GM12891 (cell line): ENCODE measurements at regions not wholly inside any gene's neighbourhood (a gene's known extent, or its start where the extent isn't known, plus 50 kb on each side); places are given as distances from the start of the nearest gene placed in this dataset.
"Not testable (repeated sequence)": the region's sequence is repeated elsewhere in the genome, so short reads cannot be mapped to it uniquely, and the experiment has no call there.

Experiments
- POLR2A ChIP-seq: IDR thresholded peaks from 2 replicates; pipeline ENCODE4 v1.6.1; 2011; ENCODE audit warnings: low read depth, low read length, control low read depth
- POLR2AphosphoS5 ChIP-seq: IDR thresholded peaks from 2 replicates; pipeline ENCODE4 v1.6.1; 2011; ENCODE audit warnings: low read depth, low read length, control low read depth
- TAF1 ChIP-seq: IDR thresholded peaks from 2 replicates; pipeline ENCODE4 v1.6.1; 2011; ENCODE audit warnings: low read depth, low read length, control low read depth

DNA sequence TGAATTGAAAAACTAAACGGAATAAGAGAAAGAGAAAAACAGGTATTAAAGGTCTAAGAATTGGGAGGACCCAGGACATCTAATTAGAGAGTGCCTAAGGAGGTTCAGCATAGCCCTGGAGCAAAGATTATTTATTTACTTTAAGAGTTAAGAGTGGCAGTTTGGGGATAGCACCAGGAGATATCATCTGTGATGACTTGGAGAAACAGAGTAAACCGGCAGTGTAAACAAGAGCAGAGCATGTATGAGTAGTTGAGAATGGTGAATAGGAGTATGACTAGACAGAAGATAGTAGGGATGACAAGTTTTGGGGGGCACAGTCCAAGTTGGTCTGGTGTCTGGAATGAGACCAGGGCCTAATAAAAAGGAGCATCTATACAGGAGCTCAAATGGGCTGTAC lies 167.9 kb upstream of the JADE1 start:
- not testable (repeated sequence) for TF ChIP-seq POLR2AphosphoS5, POLR2A, TAF1
